Inferior parietal cortex (tissue), 1 donor: ENCODE measurements at regions not wholly inside any gene's neighbourhood (a gene's known extent, or its start where the extent isn't known, plus 50 kb on each side); places are given as distances from the start of the nearest gene placed in this dataset.

Source experiments
- DNase-seq: peaks from one replicate; pipeline ENCODE4 v3.0.0-alpha.2; 2016; ENCODE audit errors: extremely low spot score

GRCh38 chr20:52578559-52578958, 387.0 kb upstream of the ZFP64 start:
- DNase-seq = no peak

- DNase-seq = no peak
These were observed 386.1 kb upstream of the ZFP64 start for GRCh38 chr20:52577696-52578095.

GRCh38 chr20:52572687-52573086, 381.1 kb upstream of the ZFP64 start:
- no peak for DNase-seq

- DNase-seq = no peak
These were observed 377.6 kb upstream of the ZFP64 start for GRCh38 chr20:52569201-52569600.

- DNase-seq = no peak
These were observed 374.0 kb upstream of the ZFP64 start for GRCh38 chr20:52565614-52566013.

- no peak for DNase-seq
These were observed 373.0 kb upstream of the ZFP64 start for GRCh38 chr20:52564594-52564993.

GRCh38 chr20:52552181-52552872, 360.7 kb upstream of the ZFP64 start:
- no peak for DNase-seq

GRCh38 chr20:52542131-52542530, 350.6 kb upstream of the ZFP64 start:
- DNase-seq = peak; percentile 24

DNA sequence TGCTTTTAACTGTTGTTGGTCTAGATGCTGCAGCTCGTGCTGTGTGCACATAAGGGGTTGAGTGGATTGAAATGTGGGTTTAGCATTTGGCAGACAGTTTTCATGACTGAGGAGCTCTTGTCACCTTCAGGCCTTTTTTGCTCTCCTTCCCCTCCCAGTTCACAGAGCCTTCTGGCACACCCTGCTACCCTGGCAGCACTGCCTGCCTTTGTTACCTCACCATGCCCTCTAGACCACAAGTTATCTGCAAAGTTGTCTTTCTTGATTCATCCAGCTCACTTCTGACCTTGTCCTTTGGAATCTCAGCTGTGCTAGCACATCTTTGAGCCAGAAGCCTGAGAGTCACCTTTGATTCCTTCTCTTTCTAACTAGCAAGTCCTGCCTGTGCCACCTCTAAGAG, 348.9 kb upstream of the ZFP64 start:
- no peak for DNase-seq

GRCh38 chr20:52539891-52540290, 348.3 kb upstream of the ZFP64 start:
- DNase-seq = no peak

DNA sequence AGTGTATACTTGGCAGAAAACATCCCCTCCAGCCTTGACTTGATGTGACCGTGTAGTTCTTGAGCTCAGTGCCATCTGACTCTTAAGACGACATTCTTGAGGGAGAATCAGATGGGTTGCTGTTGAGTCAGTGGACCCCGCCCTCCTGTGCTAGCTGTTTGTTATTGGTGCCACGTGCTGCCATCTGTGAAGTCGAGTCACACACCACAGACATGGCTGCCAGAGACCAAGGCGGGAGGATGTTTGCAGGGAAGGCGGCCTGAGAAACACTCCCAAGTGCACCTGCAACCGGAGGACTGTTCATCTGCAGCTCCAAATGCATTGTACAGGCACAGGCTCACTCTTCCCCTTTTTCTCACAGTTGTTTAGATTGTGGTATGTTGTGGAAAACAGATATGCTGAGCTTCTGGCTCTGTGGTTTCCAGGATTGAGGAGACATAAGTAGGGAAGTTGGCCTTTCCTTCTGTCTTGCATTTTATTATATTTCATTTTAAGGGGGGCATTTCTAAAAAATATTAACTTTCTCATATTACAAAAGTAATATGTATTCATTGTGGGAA, 345.3 kb upstream of the ZFP64 start:
- no peak for DNase-seq

- DNase-seq = no peak
These were observed 344.5 kb upstream of the ZFP64 start for GRCh38 chr20:52536040-52536439.

- DNase-seq = no peak
These were observed 343.0 kb upstream of the ZFP64 start for GRCh38 chr20:52534616-52535015.

GRCh38 chr20:52533401-52533800, 341.8 kb upstream of the ZFP64 start:
- no peak for DNase-seq

DNA sequence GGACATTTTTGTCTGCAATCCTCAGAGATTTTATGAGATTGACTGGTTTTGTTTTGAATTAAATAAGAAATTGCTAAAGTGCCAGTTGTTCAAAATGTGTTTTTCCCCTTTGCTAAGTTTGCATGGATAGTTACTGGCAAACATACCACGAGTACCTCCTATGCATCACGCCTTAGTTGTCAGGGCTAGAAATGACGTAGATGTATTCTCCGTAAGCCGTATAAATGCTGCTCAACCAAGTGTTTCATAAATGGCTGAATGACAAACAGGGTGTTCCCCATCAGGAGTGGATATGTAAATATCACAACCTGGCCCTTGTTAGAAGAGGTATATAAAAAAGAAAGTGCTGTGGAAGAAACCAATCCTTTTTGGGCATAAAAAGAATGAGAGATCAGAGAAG, 341.1 kb upstream of the ZFP64 start:
- DNase-seq = no peak

DNA sequence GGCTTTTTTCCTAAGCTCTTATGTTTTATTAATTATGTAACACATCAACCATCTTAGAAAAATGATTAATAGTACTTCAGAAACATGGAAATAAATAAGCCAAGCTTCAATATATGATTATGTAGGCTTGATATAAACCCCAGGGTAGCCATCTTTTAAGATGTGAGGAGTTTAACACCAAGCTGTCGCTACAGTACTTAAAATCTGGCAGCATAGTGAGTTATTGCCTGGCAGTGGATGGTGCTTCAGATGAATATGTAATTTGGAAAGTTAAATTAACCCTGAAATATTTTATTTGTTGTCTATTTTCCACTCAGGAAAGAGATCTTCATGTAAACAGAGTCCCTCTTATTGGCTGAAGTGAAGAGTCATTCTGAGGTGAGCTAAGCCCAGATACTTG, 339.0 kb upstream of the ZFP64 start:
- DNase-seq = no peak

GRCh38 chr20:52529826-52530225, 338.2 kb upstream of the ZFP64 start:
- no peak for DNase-seq

- no peak for DNase-seq
These were observed 333.3 kb upstream of the ZFP64 start for GRCh38 chr20:52524861-52525260.

- no peak for DNase-seq
These were observed 327.2 kb upstream of the ZFP64 start for GRCh38 chr20:52518735-52519134.

GRCh38 chr20:52515877-52516276, 324.3 kb upstream of the ZFP64 start:
- no peak for DNase-seq

DNA sequence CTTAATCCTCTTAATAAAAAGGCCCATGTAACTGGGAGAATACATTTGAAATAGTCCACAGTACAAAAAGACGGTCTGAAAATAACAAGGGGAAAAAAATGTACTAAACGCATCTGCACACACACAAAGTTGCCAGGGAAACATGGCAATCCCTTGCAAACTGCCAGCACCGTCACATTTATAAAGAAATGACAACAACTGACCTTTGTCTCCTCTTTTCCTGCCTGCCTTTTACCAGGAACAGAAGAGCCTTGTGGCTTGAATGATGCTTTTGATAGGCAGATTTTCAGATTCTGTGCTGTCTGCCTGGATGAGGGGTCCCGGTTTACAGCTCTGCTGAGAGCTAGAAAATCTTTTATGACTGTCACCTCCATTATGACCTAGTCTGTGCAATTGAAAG, 308.6 kb upstream of the ZFP64 start:
- DNase-seq = peak; percentile 11

GRCh38 chr20:52497731-52498130, 306.2 kb upstream of the ZFP64 start:
- DNase-seq = no peak

- DNase-seq = no peak
These were observed 304.6 kb upstream of the ZFP64 start for GRCh38 chr20:52496191-52496590.

GRCh38 chr20:52494244-52494643, 302.7 kb upstream of the ZFP64 start:
- no peak for DNase-seq
